Hippocampal formation (tissue), 2 donors: ENCODE measurements at regions not wholly inside any gene's neighbourhood (a gene's known extent, or its start where the extent isn't known, plus 50 kb on each side); places are given as distances from the start of the nearest gene placed in this dataset.

ENCODE experiments used
- DNase-seq, 2 donors: peaks; one replicate each; lab custom pipeline; 2025; lab: John Stamatoyannopoulos, UW

- no peak for DNase-seq
These were observed 409.7 kb downstream of the VRK1 start for GRCh38 chr14:97206916-97207315.

- no peak for DNase-seq
These were observed 413.0 kb downstream of the VRK1 start for GRCh38 chr14:97210202-97210601.

- no peak for DNase-seq
These were observed 415.2 kb downstream of the VRK1 start for GRCh38 chr14:97212399-97212798.

GRCh38 chr14:97213720-97214119, 416.5 kb downstream of the VRK1 start:
- no peak for DNase-seq

GRCh38 chr14:97215263-97215969, 418.2 kb downstream of the VRK1 start:
- no peak for DNase-seq

- no peak for DNase-seq
These were observed 420.1 kb downstream of the VRK1 start for GRCh38 chr14:97217111-97217885.

GRCh38 chr14:97218274-97218673, 421.1 kb downstream of the VRK1 start:
- no peak for DNase-seq

GRCh38 chr14:97218691-97219430, 421.7 kb downstream of the VRK1 start:
- no peak for DNase-seq

- DNase-seq, result no peak
These were observed 422.3 kb downstream of the VRK1 start for GRCh38 chr14:97219431-97220017.

- no peak for DNase-seq
These were observed 424.5 kb downstream of the VRK1 start for GRCh38 chr14:97221572-97222285.

GRCh38 chr14:97224016-97224415, 426.8 kb downstream of the VRK1 start:
- no peak for DNase-seq

- DNase-seq, result no peak
These were observed 432.9 kb downstream of the VRK1 start for GRCh38 chr14:97230051-97230450.

GRCh38 chr14:97233319-97233985, 436.3 kb downstream of the VRK1 start:
- DNase-seq, result no peak

GRCh38 chr14:97246648-97247047, 449.5 kb downstream of the VRK1 start:
- no peak for DNase-seq

- no peak for DNase-seq
These were observed 451.8 kb downstream of the VRK1 start for GRCh38 chr14:97248973-97249372.

GRCh38 chr14:97250931-97251330, 453.7 kb downstream of the VRK1 start:
- no peak for DNase-seq

- DNase-seq, result no peak
These were observed 454.4 kb downstream of the VRK1 start for GRCh38 chr14:97251491-97252155.

- no peak for DNase-seq
These were observed 456.6 kb downstream of the VRK1 start for GRCh38 chr14:97253756-97254155.

- no peak for DNase-seq
These were observed 465.2 kb downstream of the VRK1 start for GRCh38 chr14:97262336-97262735.

GRCh38 chr14:97264516-97265230, 467.5 kb downstream of the VRK1 start:
- no peak for DNase-seq
